ENCODE measurements at regions not wholly inside any gene's neighbourhood (a gene's known extent, or its start where the extent isn't known, plus 50 kb on each side); places are given as distances from the start of the nearest gene placed in this dataset.

DNA sequence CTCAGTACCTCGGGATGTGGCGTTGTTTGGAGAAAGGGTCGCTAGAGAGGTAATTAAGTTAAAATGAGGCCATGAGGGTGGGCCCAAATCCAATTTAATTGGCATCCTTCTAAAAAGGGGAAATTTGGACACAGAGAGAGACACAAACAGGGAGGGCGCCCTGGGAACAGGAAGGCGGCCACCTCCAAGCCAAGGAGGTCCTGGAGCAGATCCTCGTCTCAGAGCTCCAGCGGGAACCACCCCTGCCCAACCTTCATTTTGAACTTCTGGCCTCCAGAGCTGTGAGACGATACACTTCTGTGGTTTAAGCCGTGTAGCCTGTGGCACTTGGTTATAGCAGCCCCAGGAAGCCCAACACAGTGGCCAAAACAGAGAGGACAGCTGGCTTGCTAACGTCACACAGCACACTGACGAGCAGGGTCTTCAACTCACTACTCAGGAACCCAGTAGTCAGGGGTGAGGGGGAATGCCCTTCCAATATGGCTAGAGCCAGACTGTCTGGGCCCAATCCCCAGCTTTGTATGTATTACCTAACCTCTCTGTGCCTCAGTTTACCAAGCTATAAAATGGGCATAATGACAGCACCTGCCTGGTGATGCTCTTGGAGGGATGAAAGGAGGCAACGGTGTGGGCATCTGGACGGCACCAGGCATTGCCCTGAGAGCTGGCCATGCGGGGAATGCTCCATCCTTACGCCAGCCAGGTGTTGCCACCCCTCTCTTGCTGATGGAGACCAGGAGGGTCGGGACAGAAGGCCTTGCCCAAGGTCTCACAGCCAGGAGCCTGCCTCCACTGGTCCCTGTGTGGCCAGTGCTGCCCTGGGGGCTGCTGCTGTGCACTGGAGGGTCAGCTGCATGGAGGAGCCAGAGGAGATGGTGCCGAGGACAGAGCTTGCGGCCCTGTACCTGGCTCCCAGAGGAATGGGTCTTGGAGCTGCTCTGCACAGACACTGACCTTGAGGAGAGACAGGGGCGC is 53.3 kb upstream of the LINC01488 start:
- H3K9me3 ChIP-seq = peaks cover 0 to 8% (median 3%) of the 10 kb centered on the region in 4 donors
- H3K4me3 ChIP-seq = no peak overlapping the region
- no peaks in the 10 kb centered on the region for H3K4me1 ChIP-seq
- no peaks in the 10 kb centered on the region for H3K36me3 ChIP-seq
- no peak overlapping the region for H3K27ac ChIP-seq
- DNase-seq = peak in 1 of 3 donors; percentile 6
- TF ChIP-seq POLR2A (IDR thresholded peaks at IDR 0.05) = no peak
- TF ChIP-seq, protein P1, sequence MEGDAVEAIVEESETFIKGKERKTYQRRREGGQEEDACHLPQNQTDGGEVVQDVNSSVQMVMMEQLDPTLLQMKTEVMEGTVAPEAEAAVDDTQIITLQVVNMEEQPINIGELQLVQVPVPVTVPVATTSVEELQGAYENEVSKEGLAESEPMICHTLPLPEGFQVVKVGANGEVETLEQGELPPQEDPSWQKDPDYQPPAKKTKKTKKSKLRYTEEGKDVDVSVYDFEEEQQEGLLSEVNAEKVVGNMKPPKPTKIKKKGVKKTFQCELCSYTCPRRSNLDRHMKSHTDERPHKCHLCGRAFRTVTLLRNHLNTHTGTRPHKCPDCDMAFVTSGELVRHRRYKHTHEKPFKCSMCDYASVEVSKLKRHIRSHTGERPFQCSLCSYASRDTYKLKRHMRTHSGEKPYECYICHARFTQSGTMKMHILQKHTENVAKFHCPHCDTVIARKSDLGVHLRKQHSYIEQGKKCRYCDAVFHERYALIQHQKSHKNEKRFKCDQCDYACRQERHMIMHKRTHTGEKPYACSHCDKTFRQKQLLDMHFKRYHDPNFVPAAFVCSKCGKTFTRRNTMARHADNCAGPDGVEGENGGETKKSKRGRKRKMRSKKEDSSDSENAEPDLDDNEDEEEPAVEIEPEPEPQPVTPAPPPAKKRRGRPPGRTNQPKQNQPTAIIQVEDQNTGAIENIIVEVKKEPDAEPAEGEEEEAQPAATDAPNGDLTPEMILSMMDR (IDR thresholded peaks at IDR 0.05) = no peak
- no peaks in the 10 kb centered on the region for H3K27me3 ChIP-seq

DNA sequence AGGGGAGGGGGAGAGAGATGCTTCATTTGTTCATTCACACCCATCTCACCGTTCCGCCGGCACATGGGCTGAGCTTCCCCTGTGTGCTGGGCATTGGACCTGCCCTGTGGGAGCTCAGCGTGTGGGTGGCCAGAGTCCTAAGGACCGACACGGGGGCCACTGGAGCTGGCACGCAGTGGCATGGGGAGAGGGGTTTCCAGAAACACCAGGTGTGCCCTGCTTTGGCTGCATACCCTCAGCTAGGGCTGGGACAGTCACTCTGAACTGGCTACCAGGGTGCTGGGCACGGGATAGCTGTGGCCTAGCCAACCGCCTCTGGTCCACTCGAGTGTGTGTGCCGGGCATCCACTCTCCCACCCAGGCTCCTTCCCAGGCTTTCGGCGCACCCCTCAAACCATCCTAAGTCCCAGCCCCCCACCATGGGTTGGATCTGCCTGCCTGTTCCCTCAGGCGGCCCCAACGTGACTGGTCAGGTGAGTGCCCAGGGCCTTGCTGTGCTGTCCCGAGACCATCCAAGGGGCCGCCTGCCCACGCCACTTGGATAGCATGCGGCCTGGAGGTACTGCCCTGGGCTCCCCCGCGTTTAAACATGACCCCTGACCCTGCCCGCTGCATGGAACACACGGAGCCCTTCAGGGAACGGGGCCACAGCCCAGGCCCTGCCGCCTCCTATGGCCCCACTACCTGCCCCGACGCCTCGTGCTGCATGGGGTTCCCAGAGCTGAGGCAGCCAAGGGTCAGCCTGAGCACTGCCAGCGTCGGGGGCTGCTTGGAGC is 51.6 kb upstream of the LINC01488 start:
- Histone ChIP-seq H3K27me3 (no peaks in the 10 kb centered on the region), H3K4me3 (no peak overlapping the region), H3K36me3 (no peaks in the 10 kb centered on the region), H3K27ac (no peak overlapping the region), H3K9me3 (peaks cover 0 to 7% (median 2%) of the 10 kb centered on the region in 4 donors), H3K4me1 (no peaks in the 10 kb centered on the region)
- peak in 1 of 3 donors; percentile 30 for DNase-seq
- no peak for TF ChIP-seq POLR2A (IDR thresholded peaks at IDR 0.05)
- TF ChIP-seq, protein P1 (IDR thresholded peaks at IDR 0.05) = no peak

DNA sequence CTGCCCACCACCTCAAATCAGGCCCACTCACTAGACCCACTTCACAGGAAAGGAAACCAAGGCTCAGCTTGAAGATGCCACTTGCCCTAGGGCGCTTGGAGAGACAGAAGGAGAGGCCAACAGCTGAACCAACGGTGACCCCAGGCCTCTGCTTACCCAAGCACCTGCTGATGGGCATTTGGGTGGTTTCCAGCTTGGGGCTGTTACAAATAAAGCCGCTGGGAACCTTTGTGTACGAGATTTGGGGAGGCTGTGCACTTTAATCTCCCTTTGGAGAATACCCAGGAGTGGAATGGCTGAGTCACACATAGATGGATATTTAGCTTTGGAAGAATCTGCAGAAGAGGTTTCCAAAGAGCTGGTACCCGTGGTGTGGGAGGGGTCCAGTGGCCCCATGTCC is 50.9 kb upstream of the LINC01488 start:
- Histone ChIP-seq H3K9me3 (peaks cover 0 to 2% (median 0%) of the 10 kb centered on the region in 4 donors), H3K27ac (no peak overlapping the region), H3K36me3 (no peaks in the 10 kb centered on the region), H3K4me1 (no peaks in the 10 kb centered on the region), H3K27me3 (no peaks in the 10 kb centered on the region), H3K4me3 (no peak overlapping the region)
- peak in 1 of 3 donors; percentile 13 for DNase-seq
- TF ChIP-seq, protein P1 (IDR thresholded peaks at IDR 0.05) = no peak
- TF ChIP-seq POLR2A (IDR thresholded peaks at IDR 0.05) = no peak

DNA sequence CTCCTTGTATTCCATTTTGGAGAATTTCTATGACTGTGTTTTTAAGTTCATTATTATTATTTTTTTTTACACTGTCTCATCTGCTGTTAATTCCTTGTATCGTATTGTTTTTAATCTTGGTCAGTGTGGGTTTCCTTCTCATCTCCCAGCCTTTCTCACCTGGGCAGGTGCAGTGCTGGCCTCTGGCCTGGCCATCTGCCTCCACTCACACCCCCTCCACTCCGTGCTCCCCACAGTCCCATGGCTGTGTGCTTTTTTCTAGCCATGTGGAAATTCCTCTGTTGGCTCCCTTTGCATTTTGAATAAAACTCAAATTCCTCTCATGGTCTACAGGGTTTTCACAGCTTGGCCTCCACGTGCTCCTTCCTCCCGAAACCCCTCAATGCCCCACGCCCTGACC is 50.3 kb upstream of the LINC01488 start:
- Histone ChIP-seq H3K27me3 (no peaks in the 10 kb centered on the region), H3K36me3 (no peaks in the 10 kb centered on the region), H3K4me1 (no peaks in the 10 kb centered on the region), H3K9me3 (no peaks in the 10 kb centered on the region), H3K27ac (no peak overlapping the region), H3K4me3 (no peak overlapping the region)
- TF ChIP-seq, protein P1 (IDR thresholded peaks at IDR 0.05) = no peak
- no peak for TF ChIP-seq POLR2A (IDR thresholded peaks at IDR 0.05)
- DNase-seq = peak in 1 of 3 donors; percentile 20

Data from Peyer's patch (tissue), 4 donors.